NB4 (cell line): ENCODE measurements at regions not wholly inside any gene's neighbourhood (a gene's known extent, or its start where the extent isn't known, plus 50 kb on each side); places are given as distances from the start of the nearest gene placed in this dataset.

Experiments
- MYC ChIP-seq: IDR thresholded peaks from 2 replicates; pipeline ENCODE4 v1.6.1; 2011; ENCODE audit warnings: low read depth, low read length
- POLR2A ChIP-seq: IDR thresholded peaks from 2 replicates; pipeline ENCODE4 v1.6.1; 2011; ENCODE audit warnings: mild to moderate bottlenecking; ENCODE audit not compliant: insufficient read length; ENCODE audit errors: extremely low read depth
- TF ChIP-seq, protein P1 (sequence below): IDR thresholded peaks from one replicate; pipeline ENCODE4 v1.5.1; 2012; ENCODE audit warnings: low read depth, low read length
- TF ChIP-seq, protein P2 (sequence below): IDR thresholded peaks from 2 replicates; pipeline ENCODE4 v1.6.1; 2011; ENCODE audit warnings: low read depth, low read length

DNA sequence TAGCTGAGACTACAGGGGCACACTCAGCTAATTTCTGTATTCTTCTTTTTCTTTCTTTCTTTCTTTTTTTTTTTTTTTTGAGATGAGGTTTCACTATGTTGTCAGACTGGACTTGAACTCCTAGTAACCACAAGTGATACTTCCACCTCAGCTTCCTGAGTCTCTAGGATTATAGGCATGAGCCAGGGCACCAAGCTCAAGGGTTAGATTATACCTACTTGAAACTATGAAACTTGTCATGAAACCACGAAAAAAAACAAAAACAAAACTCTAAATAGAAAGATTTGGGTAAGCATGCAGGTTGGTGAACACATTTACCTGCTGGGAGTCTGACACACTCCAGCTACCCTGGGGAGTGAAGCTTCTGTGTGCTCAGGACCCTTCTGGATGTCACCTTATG is 2250.4 kb downstream of the MRPL39 start:
- TF ChIP-seq, protein P1, sequence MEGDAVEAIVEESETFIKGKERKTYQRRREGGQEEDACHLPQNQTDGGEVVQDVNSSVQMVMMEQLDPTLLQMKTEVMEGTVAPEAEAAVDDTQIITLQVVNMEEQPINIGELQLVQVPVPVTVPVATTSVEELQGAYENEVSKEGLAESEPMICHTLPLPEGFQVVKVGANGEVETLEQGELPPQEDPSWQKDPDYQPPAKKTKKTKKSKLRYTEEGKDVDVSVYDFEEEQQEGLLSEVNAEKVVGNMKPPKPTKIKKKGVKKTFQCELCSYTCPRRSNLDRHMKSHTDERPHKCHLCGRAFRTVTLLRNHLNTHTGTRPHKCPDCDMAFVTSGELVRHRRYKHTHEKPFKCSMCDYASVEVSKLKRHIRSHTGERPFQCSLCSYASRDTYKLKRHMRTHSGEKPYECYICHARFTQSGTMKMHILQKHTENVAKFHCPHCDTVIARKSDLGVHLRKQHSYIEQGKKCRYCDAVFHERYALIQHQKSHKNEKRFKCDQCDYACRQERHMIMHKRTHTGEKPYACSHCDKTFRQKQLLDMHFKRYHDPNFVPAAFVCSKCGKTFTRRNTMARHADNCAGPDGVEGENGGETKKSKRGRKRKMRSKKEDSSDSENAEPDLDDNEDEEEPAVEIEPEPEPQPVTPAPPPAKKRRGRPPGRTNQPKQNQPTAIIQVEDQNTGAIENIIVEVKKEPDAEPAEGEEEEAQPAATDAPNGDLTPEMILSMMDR = no peak
- TF ChIP-seq POLR2A (no peak), MYC (no peak)
- TF ChIP-seq, protein P2, sequence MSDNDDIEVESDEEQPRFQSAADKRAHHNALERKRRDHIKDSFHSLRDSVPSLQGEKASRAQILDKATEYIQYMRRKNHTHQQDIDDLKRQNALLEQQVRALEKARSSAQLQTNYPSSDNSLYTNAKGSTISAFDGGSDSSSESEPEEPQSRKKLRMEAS = no peak
